Gastroesophageal sphincter (tissue), 4 donors: ENCODE measurements at regions not wholly inside any gene's neighbourhood (a gene's known extent, or its start where the extent isn't known, plus 50 kb on each side); places are given as distances from the start of the nearest gene placed in this dataset.

Experiments
- ATAC-seq: fragments of 150-250 bp; one replicate; pipeline ENCODE4 v1.9.1; 2016; ENCODE audit warnings: mild to moderate bottlenecking, moderate library complexity
- H3K27ac ChIP-seq, 4 donors: fragments of 200-600 bp; sonication (generic) in 3 of 4; 1 replicate in 3 of 4; 2 replicates in 1 of 4; pipeline ENCODE4 v1.5.1; 2016 to 2019
- H3K27me3 ChIP-seq: fragments of 200-600 bp; sonication (generic); one replicate; pipeline ENCODE4 v1.5.1; 2019
- H3K36me3 ChIP-seq, 2 donors: fragments of 200-600 bp; sonication (generic); one replicate each; pipeline ENCODE4 v1.5.1; 2019; ENCODE audit warnings: control low read depth in 1 of 2
- H3K4me1 ChIP-seq, 3 donors: fragments of 200-600 bp; sonication (generic); 1 replicate in 2 of 3; 2 replicates in 1 of 3; pipeline ENCODE4 v1.5.1; 2016 to 2019; ENCODE audit warnings: control low read depth in 2 of 3
- H3K4me3 ChIP-seq, 2 donors: fragments of 200-600 bp; sonication (generic); one replicate each; pipeline ENCODE4 v1.5.1; 2019; ENCODE audit warnings: mild to moderate bottlenecking in 1 of 2, moderate library complexity in 1 of 2
- H3K9me3 ChIP-seq, 3 donors: fragments of 200-600 bp; sonication (generic); one replicate each; pipeline ENCODE4 v1.5.1; 2017 to 2019; ENCODE audit warnings: control low read depth in 2 of 3
- CTCF ChIP-seq, 4 experiments: fragments of 200-600 bp in 2 of 4; fragments of 450-650 bp in 2 of 4; sonication (generic) in 1 of 4; IDR thresholded peaks; one replicate each; pipeline ENCODE4 v1.5.1; 2017 to 2019; ENCODE audit warnings: antibody characterized with exemption in 4 of 4, mild to moderate bottlenecking in 2 of 4, moderate library complexity in 2 of 4
- EP300 ChIP-seq: sonication (generic); formaldehyde crosslinking; IDR thresholded peaks from one replicate; pipeline ENCODE4 v1.6.1; 2017; ENCODE audit warnings: antibody characterized with exemption, mild to moderate bottlenecking
- POLR2A ChIP-seq, 2 donors: fragments of 450-650 bp; IDR thresholded peaks; one replicate each; pipeline ENCODE4 v1.6.1; 2017; ENCODE audit warnings: antibody characterized with exemption in 2 of 2, mild to moderate bottlenecking in 2 of 2, moderate library complexity in 1 of 2
- POLR2AphosphoS5 ChIP-seq: sonication (generic); formaldehyde crosslinking; IDR thresholded peaks from one replicate; pipeline ENCODE4 v1.6.1; 2017; ENCODE audit warnings: antibody characterized with exemption
- WGBS, 2 donors: methylation state at CpG; one replicate each; pipeline ENCODE4 v1.1.5; 2018; ENCODE audit warnings: low coverage in 1 of 2; 5-methylcytosine and 5-hydroxymethylcytosine counted together

- H3K4me3 ChIP-seq, result no peak overlapping the region
- peaks cover 5% of the 10 kb centered on the region for H3K27me3 ChIP-seq
- no peak overlapping the region for H3K27ac ChIP-seq
- ATAC-seq, result no peak
- H3K4me1 ChIP-seq, result peaks cover 0 to 12% (median 0%) of the 10 kb centered on the region in 3 donors
- H3K9me3 ChIP-seq, result peaks cover 0 to 9% (median 0%) of the 10 kb centered on the region in 3 donors
- no peaks in the 10 kb centered on the region for H3K36me3 ChIP-seq
- TF ChIP-seq EP300 (no peak), POLR2A (IDR thresholded peaks at IDR 0.05) (no peak), CTCF (IDR thresholded peaks at IDR 0.05) (no peak), POLR2AphosphoS5 (no peak)
- WGBS, 2 donors, result 75% methylated on average over 4 of the region's 4 CpGs; no CpG with 5 or more reads in 1 of the 2 donors
These were observed 356.3 kb downstream of the HAPSTR1 start for GRCh38 chr16:9447699-9448098.

GRCh38 chr16:9449597-9449996, 358.2 kb downstream of the HAPSTR1 start:
- no peaks in the 10 kb centered on the region for H3K36me3 ChIP-seq
- TF ChIP-seq EP300 (no peak), POLR2A (IDR thresholded peaks at IDR 0.05) (no peak), CTCF (IDR thresholded peaks at IDR 0.05) (no peak), POLR2AphosphoS5 (no peak)
- H3K9me3 ChIP-seq, result peaks cover 0 to 14% (median 0%) of the 10 kb centered on the region in 3 donors
- H3K4me3 ChIP-seq, result no peak overlapping the region
- H3K27ac ChIP-seq, result no peak overlapping the region
- 96 to 97% methylated on average over 3 of the region's 3 CpGs for WGBS, 2 donors
- no peak for ATAC-seq
- peaks cover 0 to 12% (median 0%) of the 10 kb centered on the region in 3 donors for H3K4me1 ChIP-seq
- H3K27me3 ChIP-seq, result no peaks in the 10 kb centered on the region

GRCh38 chr16:9457215-9457614, 365.8 kb downstream of the HAPSTR1 start:
- ATAC-seq, result no peak
- TF ChIP-seq POLR2AphosphoS5, result no peak
- no peak for TF ChIP-seq EP300
- TF ChIP-seq CTCF (IDR thresholded peaks at IDR 0.05), result no peak
- no peak for TF ChIP-seq POLR2A (IDR thresholded peaks at IDR 0.05)
- 43 to 47% methylated on average over 2 of the region's 2 CpGs for WGBS, 2 donors
- H3K36me3 ChIP-seq, result no peaks in the 10 kb centered on the region
- peaks cover 0 to 7% (median 0%) of the 10 kb centered on the region in 3 donors for H3K9me3 ChIP-seq
- no peak overlapping the region for H3K4me3 ChIP-seq
- H3K27me3 ChIP-seq, result no peaks in the 10 kb centered on the region
- H3K4me1 ChIP-seq, result no peaks in the 10 kb centered on the region
- H3K27ac ChIP-seq, result no peak overlapping the region

- TF ChIP-seq CTCF (IDR thresholded peaks at IDR 0.05) (no peak), EP300 (no peak), POLR2A (IDR thresholded peaks at IDR 0.05) (no peak)
- H3K27me3 ChIP-seq, result no peaks in the 10 kb centered on the region
- 82 to 86% methylated on average over 3 to 6 of the region's 6 CpGs for WGBS, 2 donors
These were observed 367.4 kb downstream of the HAPSTR1 start for GRCh38 chr16:9458816-9459215.

DNA sequence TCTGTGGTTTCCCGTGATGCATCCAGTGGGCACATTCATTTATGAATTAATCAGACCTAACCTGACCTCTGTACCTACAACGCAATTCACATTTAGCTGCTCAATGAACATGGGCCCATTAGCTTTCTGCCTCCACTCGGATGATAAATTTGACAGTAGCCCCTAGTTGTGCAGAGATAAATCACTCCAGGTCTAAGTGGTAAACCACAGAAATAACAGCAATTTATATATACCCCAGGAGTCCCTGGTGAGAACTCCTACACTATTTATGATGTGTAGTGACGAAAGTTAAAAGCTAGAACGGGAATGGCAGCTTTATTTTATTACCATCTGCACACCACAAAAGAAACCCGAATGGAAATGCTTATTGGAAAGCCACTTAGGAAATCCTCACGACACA, 371.5 kb downstream of the HAPSTR1 start:
- ATAC-seq, result no peak
- H3K36me3 ChIP-seq, result no peaks in the 10 kb centered on the region
- WGBS, 2 donors, result 66 to 77% methylated on average over 6 to 7 of the region's 7 CpGs

More at GRCh38 chr16:9458816-9459215, 367.4 kb downstream of the HAPSTR1 start:
- no peak for ATAC-seq
- H3K4me1 ChIP-seq, result no peaks in the 10 kb centered on the region
- peaks cover 0 to 7% (median 0%) of the 10 kb centered on the region in 3 donors for H3K9me3 ChIP-seq
- no peak overlapping the region for H3K27ac ChIP-seq
- no peak overlapping the region for H3K4me3 ChIP-seq
- H3K36me3 ChIP-seq, result no peaks in the 10 kb centered on the region

More for the DNA sequence above, 371.5 kb downstream of the HAPSTR1 start:
- Histone ChIP-seq H3K9me3 (no peaks in the 10 kb centered on the region), H3K4me3 (no peak overlapping the region), H3K27ac (no peak overlapping the region), H3K4me1 (no peaks in the 10 kb centered on the region), H3K27me3 (no peaks in the 10 kb centered on the region)
- TF ChIP-seq EP300 (no peak), POLR2AphosphoS5 (no peak), CTCF (IDR thresholded peaks at IDR 0.05) (no peak), POLR2A (IDR thresholded peaks at IDR 0.05) (no peak)
